ENCODE measurements at regions not wholly inside any gene's neighbourhood (a gene's known extent, or its start where the extent isn't known, plus 50 kb on each side); places are given as distances from the start of the nearest gene placed in this dataset.

GRCh38 chr11:106473089-106473722, 395.7 kb downstream of the AASDHPPT start:
- peaks cover 3% of the 10 kb centered on the region for H3K27me3 Mint-ChIP-seq (ENCODE audit: low read depth, poor library complexity)
- H3K27ac Mint-ChIP-seq: no peak overlapping the region
- H3K9me3 Mint-ChIP-seq: no peaks in the 10 kb centered on the region
- no peak for DNase-seq
- no peak for TF ChIP-seq CTCF (IDR thresholded peaks at IDR 0.05)
- H3K4me1 Mint-ChIP-seq: peaks cover 3% of the 10 kb centered on the region
- no peaks in the 10 kb centered on the region for H3K36me3 Mint-ChIP-seq (ENCODE audit: low read depth)
- no peak overlapping the region for H3K4me3 Mint-ChIP-seq

- TF ChIP-seq CTCF (IDR thresholded peaks at IDR 0.05): no peak
- H3K4me1 Mint-ChIP-seq: no peaks in the 10 kb centered on the region
- peaks cover 3% of the 10 kb centered on the region for H3K27me3 Mint-ChIP-seq (ENCODE audit: low read depth, poor library complexity)
- no peaks in the 10 kb centered on the region for H3K36me3 Mint-ChIP-seq (ENCODE audit: low read depth)
- DNase-seq: no peak
- no peaks in the 10 kb centered on the region for H3K9me3 Mint-ChIP-seq
- H3K4me3 Mint-ChIP-seq: no peak overlapping the region
- H3K27ac Mint-ChIP-seq: no peak overlapping the region
Observed at GRCh38 chr11:106474274-106474673, 396.8 kb downstream of the AASDHPPT start.

- Mint-ChIP-seq H3K4me1 (no peaks in the 10 kb centered on the region), H3K27ac (no peak overlapping the region), H3K4me3 (no peak overlapping the region), H3K9me3 (no peaks in the 10 kb centered on the region), H3K36me3 (ENCODE audit: low read depth) (no peaks in the 10 kb centered on the region), H3K27me3 (ENCODE audit: low read depth, poor library complexity) (peaks cover 3% of the 10 kb centered on the region)
- no peak for TF ChIP-seq CTCF (IDR thresholded peaks at IDR 0.05)
- DNase-seq: no peak
Observed at GRCh38 chr11:106475181-106475580, 397.7 kb downstream of the AASDHPPT start.

- Mint-ChIP-seq H3K4me3 (no peak overlapping the region), H3K36me3 (ENCODE audit: low read depth) (no peaks in the 10 kb centered on the region), H3K27me3 (ENCODE audit: low read depth, poor library complexity) (peaks cover 3% of the 10 kb centered on the region), H3K9me3 (no peaks in the 10 kb centered on the region), H3K4me1 (peaks cover 17% of the 10 kb centered on the region), H3K27ac (no peak overlapping the region)
- TF ChIP-seq CTCF (IDR thresholded peaks at IDR 0.05): no peak
- DNase-seq: no peak
Observed at GRCh38 chr11:106477776-106478175, 400.3 kb downstream of the AASDHPPT start.

- Mint-ChIP-seq H3K4me1 (peaks cover 24% of the 10 kb centered on the region), H3K4me3 (no peak overlapping the region), H3K27me3 (ENCODE audit: low read depth, poor library complexity) (no peaks in the 10 kb centered on the region), H3K9me3 (no peaks in the 10 kb centered on the region), H3K27ac (no peak overlapping the region), H3K36me3 (ENCODE audit: low read depth) (no peaks in the 10 kb centered on the region)
- no peak for TF ChIP-seq CTCF (IDR thresholded peaks at IDR 0.05)
- DNase-seq: no peak
Observed at GRCh38 chr11:106479646-106480045, 402.2 kb downstream of the AASDHPPT start.

- Mint-ChIP-seq H3K4me3 (no peak overlapping the region), H3K4me1 (peaks cover 24% of the 10 kb centered on the region), H3K27me3 (ENCODE audit: low read depth, poor library complexity) (no peaks in the 10 kb centered on the region), H3K36me3 (ENCODE audit: low read depth) (no peaks in the 10 kb centered on the region), H3K27ac (peak overlapping the region; percentile 33), H3K9me3 (no peaks in the 10 kb centered on the region)
- TF ChIP-seq CTCF (IDR thresholded peaks at IDR 0.05): no peak
- DNase-seq: no peak
Observed at GRCh38 chr11:106480581-106481190, 403.2 kb downstream of the AASDHPPT start.

Measured in nephron progenitor cell (in vitro differentiated cells).